ENCODE measurements at regions not wholly inside any gene's neighbourhood (a gene's known extent, or its start where the extent isn't known, plus 50 kb on each side); places are given as distances from the start of the nearest gene placed in this dataset.

- no peak for TF ChIP-seq FOXA1 (IDR thresholded peaks at IDR 0.05)
- TF ChIP-seq CTBP1 (IDR thresholded peaks at IDR 0.05; ENCODE audit: borderline replicate concordance): no peak
- no peak for TF ChIP-seq SUZ12 (IDR thresholded peaks at IDR 0.05)
- TF ChIP-seq LEF1 (IDR thresholded peaks at IDR 0.05; ENCODE audit: borderline replicate concordance): no peak
- TF ChIP-seq FOXM1 (IDR thresholded peaks at IDR 0.05; ENCODE audit: borderline replicate concordance): no peak
- no peak for TF ChIP-seq ZNF384 (IDR thresholded peaks at IDR 0.05)
- TF ChIP-seq ARNT (IDR thresholded peaks at IDR 0.05): no peak
- no peak for TF ChIP-seq SP1 (IDR thresholded peaks at IDR 0.05)
- TF ChIP-seq HDGF (IDR thresholded peaks at IDR 0.05; ENCODE audit: borderline replicate concordance): no peak
- no peak for TF ChIP-seq ELF4 (IDR thresholded peaks at IDR 0.05)
- TF ChIP-seq NFRKB (IDR thresholded peaks at IDR 0.05): no peak
- TF ChIP-seq L3MBTL2 (conservative IDR thresholded peaks at IDR 0.05): no peak
- TF ChIP-seq PKNOX1 (IDR thresholded peaks at IDR 0.05): no peak
- no peak for TF ChIP-seq FOXK2 (IDR thresholded peaks at IDR 0.05)
- no peak for TF ChIP-seq BHLHE40 (IDR thresholded peaks at IDR 0.05; ENCODE audit: borderline replicate concordance)
- TF ChIP-seq TARDBP (IDR thresholded peaks at IDR 0.05): no peak
- no peak for DNase-seq (ENCODE audit: extremely low spot score)
- POLR2A ChIA-PET: no interaction called here
- CTCF ChIA-PET: no interaction called here
Observed at GRCh38 chr6:4612636-4613171, 163.5 kb upstream of the CDYL start.

- CTCF ChIA-PET: no interaction called here
- TF ChIP-seq TARDBP (IDR thresholded peaks at IDR 0.05) (no peak), L3MBTL2 (conservative IDR thresholded peaks at IDR 0.05) (no peak), SUZ12 (IDR thresholded peaks at IDR 0.05) (no peak), PKNOX1 (IDR thresholded peaks at IDR 0.05) (no peak), CTBP1 (IDR thresholded peaks at IDR 0.05; ENCODE audit: borderline replicate concordance) (no peak)
- DNase-seq (ENCODE audit: extremely low spot score): no peak
- POLR2A ChIA-PET: no interaction called here
Observed at GRCh38 chr6:4611429-4612129, 164.6 kb upstream of the CDYL start.

GRCh38 chr6:4610256-4610655 is 165.9 kb upstream of the CDYL start:
- TF ChIP-seq BHLHE40 (IDR thresholded peaks at IDR 0.05; ENCODE audit: borderline replicate concordance) (no peak), FOXA1 (IDR thresholded peaks at IDR 0.05) (no peak), LEF1 (IDR thresholded peaks at IDR 0.05; ENCODE audit: borderline replicate concordance) (no peak), SUZ12 (IDR thresholded peaks at IDR 0.05) (no peak), FOXK2 (IDR thresholded peaks at IDR 0.05) (no peak), FOXM1 (IDR thresholded peaks at IDR 0.05; ENCODE audit: borderline replicate concordance) (no peak), ZNF384 (IDR thresholded peaks at IDR 0.05) (no peak), ARNT (IDR thresholded peaks at IDR 0.05) (no peak), L3MBTL2 (conservative IDR thresholded peaks at IDR 0.05) (no peak), SP1 (IDR thresholded peaks at IDR 0.05) (no peak), CTBP1 (IDR thresholded peaks at IDR 0.05; ENCODE audit: borderline replicate concordance) (no peak), TARDBP (IDR thresholded peaks at IDR 0.05) (no peak), HDGF (IDR thresholded peaks at IDR 0.05; ENCODE audit: borderline replicate concordance) (no peak), ELF4 (IDR thresholded peaks at IDR 0.05) (no peak)
- CTCF ChIA-PET: no interaction called here
- POLR2A ChIA-PET: no interaction called here
- no peak for DNase-seq (ENCODE audit: extremely low spot score)

GRCh38 chr6:4608361-4609115 is 167.7 kb upstream of the CDYL start:
- POLR2A ChIA-PET: no interaction called here
- CTCF ChIA-PET: no interaction called here
- no peak for DNase-seq (ENCODE audit: extremely low spot score)
- no peak for TF ChIP-seq TARDBP (IDR thresholded peaks at IDR 0.05)
- TF ChIP-seq SUZ12 (IDR thresholded peaks at IDR 0.05): no peak
- no peak for TF ChIP-seq PKNOX1 (IDR thresholded peaks at IDR 0.05)
- TF ChIP-seq FOXA1 (IDR thresholded peaks at IDR 0.05): no peak
- no peak for TF ChIP-seq SP1 (IDR thresholded peaks at IDR 0.05)
- TF ChIP-seq ZNF384 (IDR thresholded peaks at IDR 0.05): no peak
- no peak for TF ChIP-seq HDGF (IDR thresholded peaks at IDR 0.05; ENCODE audit: borderline replicate concordance)
- TF ChIP-seq ELF4 (IDR thresholded peaks at IDR 0.05): no peak

GRCh38 chr6:4607793-4608192 is 168.4 kb upstream of the CDYL start:
- POLR2A ChIA-PET: no interaction called here
- TF ChIP-seq L3MBTL2 (conservative IDR thresholded peaks at IDR 0.05) (no peak), FOXA1 (IDR thresholded peaks at IDR 0.05) (no peak)
- no peak for DNase-seq (ENCODE audit: extremely low spot score)
- CTCF ChIA-PET: no interaction called here

Measured in HEK293T (cell line).